Epithelial cell of proximal tubule (primary cell): ENCODE measurements at regions not wholly inside any gene's neighbourhood (a gene's known extent, or its start where the extent isn't known, plus 50 kb on each side); places are given as distances from the start of the nearest gene placed in this dataset.

Experiments used
- DNase-seq: peaks from one replicate; pipeline ENCODE4 v3.0.0-alpha.2; 2011; ENCODE audit warnings: low read depth
- H3K4me3 ChIP-seq: 2 replicates; pipeline ENCODE4 v1.5.1; 2011; ENCODE audit warnings: low read depth, mild to moderate bottlenecking, low read length
- CTCF ChIP-seq: conservative IDR thresholded peaks from 2 replicates; pipeline ENCODE4 v1.5.1; 2012; ENCODE audit warnings: low read depth, mild to moderate bottlenecking, low read length

DNA sequence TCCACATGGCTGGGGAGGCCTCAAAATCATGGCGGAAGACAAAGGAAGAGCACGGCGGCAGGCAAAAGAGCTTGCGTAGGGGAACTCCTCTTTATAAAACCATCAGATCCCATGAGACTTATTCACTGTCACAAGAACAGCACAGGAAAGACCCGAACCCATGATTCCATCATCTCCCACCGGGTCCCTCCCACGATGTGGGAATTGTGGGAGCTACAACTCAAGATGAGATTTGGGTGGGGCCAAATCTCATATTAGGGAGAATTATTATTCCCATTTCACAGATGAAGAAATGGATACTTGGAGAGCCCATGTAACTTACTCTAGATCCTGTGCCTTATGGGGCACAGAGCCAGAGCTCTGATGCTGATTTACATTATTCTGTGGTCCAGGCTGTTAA lies 322.6 kb downstream of the PCNX1 start:
- TF ChIP-seq CTCF = no peak

DNA sequence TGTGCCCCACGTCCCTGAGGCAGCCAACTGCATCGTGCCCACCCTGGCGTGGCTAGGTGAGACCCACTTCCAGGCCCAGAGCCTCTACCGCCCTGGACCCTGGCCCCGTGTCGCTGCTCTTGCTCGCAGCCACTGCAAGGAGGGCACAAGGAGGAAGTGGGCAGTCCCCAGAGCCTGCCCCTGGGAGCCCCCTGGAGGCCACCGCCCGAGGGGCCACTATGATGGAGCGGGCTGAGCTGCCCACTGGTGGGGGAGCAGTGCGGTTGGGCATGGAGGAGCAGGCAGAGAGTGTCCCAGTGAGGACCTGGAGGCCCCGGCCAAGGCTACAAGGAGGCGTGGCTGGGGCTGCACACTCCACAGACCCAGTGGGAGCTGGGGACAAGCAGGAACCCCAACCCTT lies 323.6 kb downstream of the PCNX1 start:
- no peak overlapping the region for H3K4me3 ChIP-seq
- no peak for TF ChIP-seq CTCF
- no peak for DNase-seq

More for the DNA sequence above, 322.6 kb downstream of the PCNX1 start:
- H3K4me3 ChIP-seq = no peak overlapping the region
- DNase-seq = no peak

GRCh38 chr14:71231521-71232393 lies 324.5 kb downstream of the PCNX1 start:
- no peak overlapping the region for H3K4me3 ChIP-seq
- no peak for DNase-seq
- no peak for TF ChIP-seq CTCF

DNA sequence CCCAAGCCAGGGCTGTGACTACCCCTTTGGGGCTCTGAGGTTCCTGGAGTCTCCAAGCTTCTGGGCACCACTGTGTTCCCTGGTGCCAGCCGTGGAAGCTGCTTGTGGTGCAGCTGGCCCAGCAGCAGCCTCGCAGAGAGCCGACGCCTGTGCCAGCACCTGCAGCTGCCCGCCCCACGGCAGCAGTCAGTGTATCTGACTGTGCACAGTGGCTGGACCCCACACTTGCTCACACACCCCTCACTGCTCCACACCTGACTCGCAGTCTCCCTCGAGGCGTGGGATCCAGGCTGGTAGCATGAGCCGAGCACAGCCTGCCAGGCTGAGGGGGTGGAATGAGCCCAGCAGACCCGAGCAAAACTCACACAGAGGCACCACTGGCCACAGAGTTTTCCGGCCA lies 325.2 kb downstream of the PCNX1 start:
- TF ChIP-seq CTCF = no peak
- H3K4me3 ChIP-seq = no peak overlapping the region
- no peak for DNase-seq

- no peak overlapping the region for H3K4me3 ChIP-seq
- DNase-seq = no peak
- TF ChIP-seq CTCF = no peak
These were observed 328.6 kb downstream of the PCNX1 start for GRCh38 chr14:71235875-71236274.

- no peak for DNase-seq
- H3K4me3 ChIP-seq = no peak overlapping the region
- TF ChIP-seq CTCF = no peak
These were observed 329.2 kb downstream of the PCNX1 start for GRCh38 chr14:71236487-71236886.

DNA sequence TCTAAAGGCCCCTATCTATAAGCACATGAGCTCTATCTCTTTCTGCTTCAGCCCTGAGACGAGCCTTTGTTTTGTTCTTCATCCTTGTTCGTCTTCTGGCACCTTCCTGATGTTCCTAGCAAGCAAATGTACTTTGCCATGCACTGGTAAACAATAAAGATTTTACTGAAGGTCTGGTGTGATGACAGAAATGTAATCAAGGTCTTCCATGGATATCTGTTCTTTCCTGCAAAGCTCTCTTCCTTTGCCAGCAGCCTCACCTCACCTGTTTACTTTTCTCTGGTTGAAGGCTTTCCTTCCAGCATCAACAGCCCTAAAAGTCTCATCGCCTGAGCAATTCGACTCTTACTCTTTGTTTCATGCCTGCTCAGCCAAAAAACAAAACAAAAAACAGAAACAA lies 330.3 kb downstream of the PCNX1 start:
- no peak overlapping the region for H3K4me3 ChIP-seq
- TF ChIP-seq CTCF = no peak
- no peak for DNase-seq
